MCF 10A (cell line): ENCODE measurements at regions not wholly inside any gene's neighbourhood (a gene's known extent, or its start where the extent isn't known, plus 50 kb on each side); places are given as distances from the start of the nearest gene placed in this dataset.

ENCODE experiments used
- BruUV-seq: library from RNA; stranded (reverse); fragments of 400-500 nt; replicated peaks from 2 replicates; lab custom pipeline; 2021; lab: Mats Ljungman, UMichigan
- CTCF ChIA-PET: fragments of 300-600 bp; sonication (Branson Sonifier 250); formaldehyde crosslinking; extraction: SDS; loops from one replicate; lab custom pipeline; 2021; ENCODE audit warnings: antibody characterized with exemption, inconsistent platforms; lab: Yijun Ruan, JAX
- POLR2A ChIA-PET: fragments of 300-600, 350-650 bp; sonication (Branson Sonifier 250); formaldehyde crosslinking; extraction: SDS; loops from one replicate; lab custom pipeline; 2020; ENCODE audit warnings: antibody characterized with exemption, inconsistent platforms; lab: Yijun Ruan, JAX
- DNase-seq: peaks from one replicate; pipeline ENCODE4 v3.0.0-alpha.2; 2018; ENCODE audit not compliant: unreplicated experiment
- H3K27ac Mint-ChIP-seq: one replicate; pipeline ENCODE4 v1.8.0; 2022; ENCODE audit warnings: mild to moderate bottlenecking, low read depth, mixed read lengths; ENCODE audit not compliant: unreplicated experiment
- H3K27me3 Mint-ChIP-seq: one replicate; pipeline ENCODE4 v1.8.0; 2022; ENCODE audit warnings: mixed read lengths; ENCODE audit not compliant: insufficient read depth, unreplicated experiment
- H3K36me3 Mint-ChIP-seq: one replicate; pipeline ENCODE4 v1.8.0; 2022; ENCODE audit warnings: mild to moderate bottlenecking, moderate library complexity, mixed read lengths; ENCODE audit not compliant: insufficient read depth, unreplicated experiment
- H3K4me1 Mint-ChIP-seq: one replicate; pipeline ENCODE4 v1.8.0; 2022; ENCODE audit warnings: mixed read lengths; ENCODE audit not compliant: insufficient read depth, unreplicated experiment
- H3K4me3 Mint-ChIP-seq: one replicate; pipeline ENCODE4 v1.8.0; 2022; ENCODE audit warnings: mild to moderate bottlenecking, moderate library complexity, mixed read lengths; ENCODE audit not compliant: unreplicated experiment
- H3K9me3 Mint-ChIP-seq: one replicate; pipeline ENCODE4 v1.8.0; 2022; ENCODE audit warnings: mixed read lengths; ENCODE audit not compliant: unreplicated experiment
- CTCF ChIP-seq: fragments of 200-600 bp; IDR thresholded peaks from one replicate; pipeline ENCODE4 v1.8.0; 2022; ENCODE audit warnings: antibody characterized with exemption, mild to moderate bottlenecking; ENCODE audit not compliant: unreplicated experiment
- intact Hi-C: fragments of 100-400 bp; cut with micrococcal nuclease; formaldehyde crosslinking; loops from 2 replicates; pipeline ENCODE4 v1.14.1; 2022

- peaks cover 6% of the 10 kb centered on the region for H3K36me3 Mint-ChIP-seq
- no peaks in the 10 kb centered on the region for H3K27me3 Mint-ChIP-seq
- intact Hi-C loops: no loop called here
- no peaks in the 10 kb centered on the region for H3K4me1 Mint-ChIP-seq
- ChIA-PET CTCF (interaction anchor here (0.6 to 4.3 kb wide), 3 partner anchors 15 to 596 kb away, joined by 3 to 21 read pairs (median 3); no protein-coding TSS in a partner anchor), POLR2A (interaction anchor here (0.6 to 0.9 kb wide), 3 partner anchors 21 to 670 kb away, joined by 3 to 4 read pairs (median 3); no protein-coding TSS in a partner anchor)
- no TSS peak for BruUV-seq
- TF ChIP-seq CTCF: no peak
- H3K27ac Mint-ChIP-seq: no peak overlapping the region
- H3K4me3 Mint-ChIP-seq: no peak overlapping the region
- H3K9me3 Mint-ChIP-seq: no peaks in the 10 kb centered on the region
- no peak for DNase-seq
Measured at GRCh38 chr5:82336226-82336958, 58.2 kb upstream of the RPS23 start.

DNA sequence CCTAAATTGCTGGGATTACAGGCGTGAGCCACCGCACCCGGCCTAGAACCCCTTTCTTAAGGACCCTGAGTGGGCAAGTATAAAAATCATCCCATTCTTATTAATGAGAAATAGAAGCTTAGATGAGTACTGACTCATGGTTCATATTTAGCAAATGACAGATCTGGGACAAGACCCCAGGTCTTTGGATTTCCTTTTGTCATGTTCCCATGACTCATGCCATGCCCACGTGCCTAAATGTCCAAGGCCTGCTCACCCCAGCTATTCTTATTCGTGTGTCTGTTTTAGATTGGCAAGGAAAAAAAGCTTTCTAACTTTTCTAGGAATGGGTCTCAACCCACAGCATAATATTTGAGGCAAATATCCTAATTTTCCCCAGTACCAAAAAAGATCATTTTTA, 57.7 kb upstream of the RPS23 start:
- BruUV-seq: no TSS peak
- Mint-ChIP-seq H3K9me3 (no peaks in the 10 kb centered on the region), H3K36me3 (peaks cover 6% of the 10 kb centered on the region), H3K27me3 (no peaks in the 10 kb centered on the region), H3K4me3 (no peak overlapping the region), H3K27ac (no peak overlapping the region), H3K4me1 (no peaks in the 10 kb centered on the region)
- DNase-seq: no peak
- TF ChIP-seq CTCF: no peak
- POLR2A ChIA-PET: interaction anchor here (0.6 kb wide), 1 partner anchor 493 kb away, joined by 4 read pairs; no protein-coding TSS in a partner anchor
- CTCF ChIA-PET: interaction anchor here (0.7 to 4.3 kb wide), 2 partner anchors 16 to 1227 kb away, joined by 3 to 21 read pairs; no protein-coding TSS in a partner anchor
- intact Hi-C loops: no loop called here

- Mint-ChIP-seq H3K27me3 (no peaks in the 10 kb centered on the region), H3K36me3 (peaks cover 6% of the 10 kb centered on the region), H3K4me1 (no peaks in the 10 kb centered on the region), H3K4me3 (no peak overlapping the region), H3K9me3 (no peaks in the 10 kb centered on the region), H3K27ac (no peak overlapping the region)
- no peak for TF ChIP-seq CTCF
- BruUV-seq: no TSS peak
- ChIA-PET POLR2A (interaction anchor here (0.9 kb wide), 1 partner anchor 17 kb away, joined by 3 read pairs; no protein-coding TSS in a partner anchor), CTCF (interaction anchor here (0.7 to 1.3 kb wide), 4 partner anchors 9 to 18 kb away, joined by 3 read pairs; no protein-coding TSS in a partner anchor)
- DNase-seq: no peak
- intact Hi-C loops: no loop called here
Measured at GRCh38 chr5:82334856-82335255, 56.7 kb upstream of the RPS23 start.

- no peak overlapping the region for H3K27ac Mint-ChIP-seq
- BruUV-seq: no TSS peak
Measured at GRCh38 chr5:82334085-82334692, 56.0 kb upstream of the RPS23 start.

More at GRCh38 chr5:82334085-82334692, 56.0 kb upstream of the RPS23 start:
- Mint-ChIP-seq H3K36me3 (peaks cover 6% of the 10 kb centered on the region), H3K4me1 (no peaks in the 10 kb centered on the region), H3K4me3 (no peak overlapping the region), H3K27me3 (no peaks in the 10 kb centered on the region), H3K9me3 (no peaks in the 10 kb centered on the region)
- CTCF ChIA-PET: interaction anchor here (0.7 to 1.3 kb wide), 4 partner anchors 9 to 19 kb away, joined by 3 read pairs; no protein-coding TSS in a partner anchor
- TF ChIP-seq CTCF: no peak
- DNase-seq: no peak
- POLR2A ChIA-PET: interaction anchor here (0.9 kb wide), 1 partner anchor 18 kb away, joined by 3 read pairs; no protein-coding TSS in a partner anchor
- intact Hi-C loops: no loop called here
